IMR-90 (cell line): ENCODE measurements at regions not wholly inside any gene's neighbourhood (a gene's known extent, or its start where the extent isn't known, plus 50 kb on each side); places are given as distances from the start of the nearest gene placed in this dataset.

Experiments
- ATAC-seq: fragments of 200-7000 bp; cut with Tn5 transposase; 2 replicates; pipeline ENCODE4 v1.9.1; 2020; ENCODE audit warnings: low read depth, mild to moderate bottlenecking, moderate library complexity
- BruUV-seq: library from RNA; stranded (reverse); fragments of 400-500 nt; replicated peaks from 2 replicates; lab custom pipeline; 2021; lab: Mats Ljungman, UMichigan
- CTCF ChIA-PET: fragments of 300-600 bp; formaldehyde crosslinking; extraction: SDS; loops from one replicate; lab custom pipeline; 2021; ENCODE audit warnings: antibody characterized with exemption; lab: Yijun Ruan, JAX
- POLR2A ChIA-PET: fragments of 300-600 bp; sonication (Branson Sonifier 250); formaldehyde crosslinking; loops from one replicate; lab custom pipeline; 2022; ENCODE audit warnings: antibody characterized with exemption; ENCODE audit not compliant: unreplicated experiment; lab: Charles Lee
- DNase-seq: peaks from one replicate; pipeline ENCODE4 v3.0.0; 2013
- H2AFZ ChIP-seq: replicated peaks from 2 replicates; pipeline ENCODE3; 2013; ENCODE audit warnings: low read length, mild to moderate bottlenecking; ENCODE audit not compliant: poor library complexity
- H2AK5ac ChIP-seq: 2 replicates; pipeline ENCODE4 v1.6.1; 2013; ENCODE audit warnings: low read depth, low read length, inconsistent platforms
- H2AK9ac ChIP-seq: replicated peaks from 2 replicates; pipeline ENCODE3; 2013; ENCODE audit warnings: mild to moderate bottlenecking, low read depth, low read length, moderate library complexity; ENCODE audit not compliant: poor library complexity
- H2BK120ac ChIP-seq: 2 replicates; pipeline ENCODE4 v1.6.1; 2013; ENCODE audit warnings: low read depth, low read length, inconsistent platforms
- H2BK15ac ChIP-seq: 3 replicates; pipeline ENCODE4 v1.6.1; 2013; ENCODE audit warnings: low read depth, low read length, inconsistent platforms
- H2BK20ac ChIP-seq: 2 replicates; pipeline ENCODE4 v1.6.1; 2013; ENCODE audit warnings: low read depth, mild to moderate bottlenecking, inconsistent platforms, low read length, moderate library complexity
- H2BK5ac ChIP-seq: 2 replicates; pipeline ENCODE4 v1.6.1; 2013; ENCODE audit warnings: mild to moderate bottlenecking, low read depth, low read length, inconsistent platforms; ENCODE audit not compliant: poor library complexity, severe bottlenecking
- H3K14ac ChIP-seq: replicated peaks from 2 replicates; pipeline ENCODE4 v1.6.1; 2013; ENCODE audit warnings: low read depth, low read length, inconsistent platforms
- H3K18ac ChIP-seq: 2 replicates; pipeline ENCODE4 v1.6.1; 2013; ENCODE audit warnings: low read depth, low read length, control low read depth
- H3K23ac ChIP-seq: 2 replicates; pipeline ENCODE4 v1.6.1; 2013; ENCODE audit warnings: low read depth, low read length, inconsistent platforms
- H3K27ac ChIP-seq: 2 replicates; pipeline ENCODE4 v1.5.1; 2013; ENCODE audit warnings: mild to moderate bottlenecking, control low read depth, low read length; ENCODE audit not compliant: insufficient read depth
- H3K27me3 ChIP-seq: 2 replicates; pipeline ENCODE4 v1.6.1; 2013; ENCODE audit warnings: low read length; ENCODE audit not compliant: control insufficient read depth, insufficient read depth
- H3K36me3 ChIP-seq: 2 replicates; pipeline ENCODE4 v1.6.1; 2013; ENCODE audit warnings: low read length, mixed read lengths; ENCODE audit not compliant: control insufficient read depth, insufficient read depth
- H3K4ac ChIP-seq: 2 replicates; pipeline ENCODE4 v1.6.1; 2013; ENCODE audit warnings: low read depth, low read length, inconsistent platforms
- H3K4me1 ChIP-seq: 2 replicates; pipeline ENCODE4 v1.6.1; 2013; ENCODE audit warnings: low read length, mixed read lengths; ENCODE audit not compliant: control insufficient read depth, insufficient read depth
- H3K4me2 ChIP-seq: 2 replicates; pipeline ENCODE4 v1.6.1; 2013; ENCODE audit warnings: low read depth, mild to moderate bottlenecking, control low read depth, low read length, moderate library complexity
- H3K4me3 ChIP-seq: 2 replicates; pipeline ENCODE4 v1.5.1; 2013; ENCODE audit warnings: low read depth, mild to moderate bottlenecking, control low read depth, low read length, moderate library complexity; ENCODE audit not compliant: insufficient read depth
- H3K56ac ChIP-seq: 2 replicates; pipeline ENCODE4 v1.6.1; 2013; ENCODE audit warnings: low read length, inconsistent platforms; ENCODE audit not compliant: insufficient read depth; ENCODE audit errors: extremely low read depth
- H3K79me1 ChIP-seq, 2 experiments: 2 replicates each; pipeline ENCODE4 v1.6.1; 2013; ENCODE audit warnings: low read length in 2 of 2, inconsistent platforms in 1 of 2, low read depth in 1 of 2
- H3K9ac ChIP-seq: 2 replicates; pipeline ENCODE4 v1.6.1; 2013; ENCODE audit warnings: low read depth, low read length, control low read depth
- H3K9me1 ChIP-seq: 2 replicates; pipeline ENCODE4 v1.6.1; 2013; ENCODE audit warnings: low read length, inconsistent platforms; ENCODE audit not compliant: insufficient read depth
- H3K9me3 ChIP-seq: 2 replicates; pipeline ENCODE4 v1.6.1; 2013; ENCODE audit warnings: low read length; ENCODE audit not compliant: control insufficient read depth, insufficient read depth
- H4K20me1 ChIP-seq: 2 replicates; pipeline ENCODE4 v1.6.1; 2013; ENCODE audit warnings: low read length, inconsistent platforms; ENCODE audit not compliant: insufficient read depth
- H4K5ac ChIP-seq: 2 replicates; pipeline ENCODE4 v1.6.1; 2013; ENCODE audit warnings: mild to moderate bottlenecking, low read depth, low read length, control low read depth
- H4K8ac ChIP-seq, 2 experiments: 2 replicates each; pipeline ENCODE4 v1.6.1; 2013; ENCODE audit warnings: low read depth in 2 of 2, low read length in 2 of 2, control low read depth in 1 of 2, inconsistent platforms in 1 of 2
- H4K91ac ChIP-seq: 2 replicates; pipeline ENCODE4 v1.6.1; 2013; ENCODE audit warnings: low read depth, low read length, inconsistent platforms; ENCODE audit not compliant: insufficient read depth
- POLR2A ChIP-seq: IDR thresholded peaks from 2 replicates; pipeline ENCODE4 v1.6.1; 2012; ENCODE audit warnings: mild to moderate bottlenecking, low read depth, low read length
- WGBS, 2 experiments: methylation state at CpG; one replicate each; pipeline versions ENCODE4 v1.1.5 to v1.1.7; 2013; ENCODE audit warnings: missing lambda C conversion rate in 2 of 2; ENCODE audit not compliant: insufficient read length in 1 of 2; ENCODE audit errors: extremely low coverage in 2 of 2; 5-methylcytosine and 5-hydroxymethylcytosine counted together
- dilution Hi-C: fragments of 300-500 bp; cut with HindIII; formaldehyde crosslinking; loops from one replicate; pipeline ENCODE4 v1.14.3; 2018; ENCODE audit warnings: low sequenced_read_pairs; ENCODE audit not compliant: unreplicated experiment
- in situ Hi-C: fragments of 300-500 bp; cut with MboI; formaldehyde crosslinking; loops from 3 replicates; pipeline ENCODE4 v1.14.3; 2019; ENCODE audit warnings: low sequenced_read_pairs, inconsistent platforms, mixed read lengths
- intact Hi-C: fragments of 100-400 bp; cut with micrococcal nuclease; formaldehyde crosslinking; loops from 2 replicates; pipeline ENCODE4 v1.10.0; 2022
- TF ChIP-seq, protein P1 (sequence below): fragments of 150-350 bp; IDR thresholded peaks from 2 replicates; pipeline ENCODE4 v1.6.1; 2017; ENCODE audit warnings: mild to moderate bottlenecking, antibody characterized with exemption, low read length, low read depth

DNA sequence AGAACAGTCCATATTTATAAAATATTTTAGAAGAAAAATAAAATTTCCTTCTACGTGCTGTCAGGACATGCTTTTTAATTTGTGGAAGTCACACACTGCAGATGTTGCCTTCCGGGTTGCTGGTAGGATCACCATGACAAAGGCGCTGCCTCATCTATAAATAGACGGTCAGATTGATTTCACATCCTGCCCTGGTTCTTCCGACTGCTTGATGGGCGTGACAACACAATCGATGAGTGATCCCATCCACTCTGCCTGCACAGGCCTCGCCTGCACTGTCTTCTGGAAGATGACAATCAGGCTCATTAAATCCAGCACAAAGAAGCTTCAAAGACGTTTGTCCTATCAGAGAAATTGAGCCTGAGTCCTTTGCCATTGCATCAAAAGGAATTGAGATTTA lies 318.9 kb upstream of the TRIB2 start:
- H3K56ac ChIP-seq: no peak overlapping the region
- H3K4me1 ChIP-seq: no peaks in the 10 kb centered on the region
- no peak overlapping the region for H3K23ac ChIP-seq
- no peak overlapping the region for H2AK5ac ChIP-seq
- BruUV-seq: no TSS peak
- no peak overlapping the region for H4K91ac ChIP-seq
- intact Hi-C loops (no loop called here), in situ Hi-C loops (no loop called here), dilution Hi-C loops (no loop called here)
- no peak overlapping the region for H2BK15ac ChIP-seq
- 76% methylated on average over 7 of the region's 9 CpGs; no CpG with 5 or more reads in 1 of the 2 experiments for WGBS, 2 experiments
- no peak overlapping the region for H3K4me2 ChIP-seq
- no peak overlapping the region for H2BK20ac ChIP-seq
- no peak overlapping the region for H3K4ac ChIP-seq
- no peak overlapping the region for H2AFZ ChIP-seq
- no peak for TF ChIP-seq POLR2A
- TF ChIP-seq, protein P1, sequence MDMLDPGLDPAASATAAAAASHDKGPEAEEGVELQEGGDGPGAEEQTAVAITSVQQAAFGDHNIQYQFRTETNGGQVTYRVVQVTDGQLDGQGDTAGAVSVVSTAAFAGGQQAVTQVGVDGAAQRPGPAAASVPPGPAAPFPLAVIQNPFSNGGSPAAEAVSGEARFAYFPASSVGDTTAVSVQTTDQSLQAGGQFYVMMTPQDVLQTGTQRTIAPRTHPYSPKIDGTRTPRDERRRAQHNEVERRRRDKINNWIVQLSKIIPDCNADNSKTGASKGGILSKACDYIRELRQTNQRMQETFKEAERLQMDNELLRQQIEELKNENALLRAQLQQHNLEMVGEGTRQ: no peak
- H3K27me3 ChIP-seq: no peaks in the 10 kb centered on the region
- no peak overlapping the region for H4K5ac ChIP-seq
- ATAC-seq (no peak), DNase-seq (no peak)
- ChIA-PET POLR2A (no interaction called here), CTCF (interaction anchor here (0.6 kb wide), 1 partner anchor 179 kb away, joined by 3 read pairs; no protein-coding TSS in a partner anchor)
- no peak overlapping the region for H2AK9ac ChIP-seq
- H2BK5ac ChIP-seq: no peak overlapping the region
- no peaks in the 10 kb centered on the region for H4K20me1 ChIP-seq
- H3K9ac ChIP-seq: no peak overlapping the region
- no peaks in the 10 kb centered on the region for H3K79me1 ChIP-seq
- no peak overlapping the region for H4K8ac ChIP-seq
- no peak overlapping the region for H3K4me3 ChIP-seq
- no peak overlapping the region for H3K27ac ChIP-seq
- H2BK120ac ChIP-seq: no peak overlapping the region
- H3K9me1 ChIP-seq: no peaks in the 10 kb centered on the region
- H3K9me3 ChIP-seq: peaks cover 3% of the 10 kb centered on the region; the same call in 1 of the 2 replicates
- H3K18ac ChIP-seq: no peak overlapping the region
- H3K14ac ChIP-seq: no peak overlapping the region
- no peaks in the 10 kb centered on the region for H3K36me3 ChIP-seq
